DOHH2 (cell line): ENCODE measurements at regions not wholly inside any gene's neighbourhood (a gene's known extent, or its start where the extent isn't known, plus 50 kb on each side); places are given as distances from the start of the nearest gene placed in this dataset.

Experiments used
- H3F3A ChIP-seq: fragments of 200-600 bp; sonication (generic), shearing (Covaris generic); 2 replicates; pipeline ENCODE4 v1.6.0; 2016; ENCODE audit warnings: antibody characterized with exemption, mild to moderate bottlenecking; ENCODE audit not compliant: control insufficient read depth, insufficient read depth
- H3K27ac ChIP-seq: fragments of 200-600 bp; sonication (generic); 2 replicates; pipeline ENCODE4 v1.5.1; 2014; ENCODE audit warnings: low read depth, mild to moderate bottlenecking, low read length, moderate library complexity
- H3K27me3 ChIP-seq: fragments of 200-600 bp; sonication (generic); 2 replicates; pipeline ENCODE4 v1.6.1; 2014; ENCODE audit warnings: mild to moderate bottlenecking, low read length, mixed read lengths; ENCODE audit not compliant: control insufficient read depth
- H3K36me3 ChIP-seq: fragments of 200-600 bp; sonication (generic); 2 replicates; pipeline ENCODE4 v1.6.1; 2014; ENCODE audit warnings: mild to moderate bottlenecking, low read length, moderate library complexity, mixed read lengths; ENCODE audit not compliant: control insufficient read depth
- H3K4me1 ChIP-seq: fragments of 200-600 bp; sonication (generic); 2 replicates; pipeline ENCODE4 v1.6.1; 2014; ENCODE audit warnings: mild to moderate bottlenecking, low read length, mixed read lengths; ENCODE audit not compliant: control insufficient read depth
- H3K4me2 ChIP-seq: fragments of 200-600 bp; sonication (generic); 2 replicates; pipeline ENCODE4 v1.6.0; 2014; ENCODE audit warnings: mild to moderate bottlenecking, low read length, moderate library complexity
- H3K4me3 ChIP-seq: fragments of 200-600 bp; sonication (generic); 2 replicates; pipeline ENCODE4 v1.5.1; 2014; ENCODE audit warnings: mild to moderate bottlenecking, low read length, mixed read lengths
- H3K79me2 ChIP-seq: fragments of 200-600 bp; sonication (generic); 2 replicates; pipeline ENCODE4 v1.6.1; 2014; ENCODE audit warnings: mild to moderate bottlenecking, low read length, mixed read lengths; ENCODE audit not compliant: control insufficient read depth
- H3K9me2 ChIP-seq: fragments of 200-600 bp; sonication (generic); replicated peaks from 2 replicates; pipeline ENCODE4 v1.6.1; 2014; ENCODE audit warnings: mild to moderate bottlenecking, low read length, mixed read lengths; ENCODE audit not compliant: control insufficient read depth
- H3K9me3 ChIP-seq: fragments of 200-600 bp; sonication (generic); 2 replicates; pipeline ENCODE4 v1.6.1; 2014; ENCODE audit warnings: antibody characterized with exemption, low read length, mixed read lengths; ENCODE audit not compliant: control insufficient read depth, insufficient read depth
- H4K20me1 ChIP-seq: fragments of 200-600 bp; sonication (generic); 2 replicates; pipeline ENCODE4 v1.6.0; 2014; ENCODE audit warnings: low read depth, mild to moderate bottlenecking, antibody characterized with exemption, low read length, moderate library complexity; ENCODE audit not compliant: control insufficient read depth, insufficient read depth
- EZH2phosphoT487 ChIP-seq: fragments of 200-600 bp; sonication (generic); IDR thresholded peaks from 2 replicates; pipeline ENCODE4 v1.6.1; 2017; ENCODE audit warnings: borderline replicate concordance, mild to moderate bottlenecking, antibody characterized with exemption, low read length, moderate library complexity, mixed read lengths
- TF ChIP-seq, protein P1 (sequence below): fragments of 200-600 bp; sonication (generic); IDR thresholded peaks from one replicate; pipeline ENCODE4 v1.5.1; 2014; ENCODE audit warnings: antibody characterized with exemption, mild to moderate bottlenecking, low read depth, low read length; ENCODE audit not compliant: poor library complexity, severe bottlenecking

DNA sequence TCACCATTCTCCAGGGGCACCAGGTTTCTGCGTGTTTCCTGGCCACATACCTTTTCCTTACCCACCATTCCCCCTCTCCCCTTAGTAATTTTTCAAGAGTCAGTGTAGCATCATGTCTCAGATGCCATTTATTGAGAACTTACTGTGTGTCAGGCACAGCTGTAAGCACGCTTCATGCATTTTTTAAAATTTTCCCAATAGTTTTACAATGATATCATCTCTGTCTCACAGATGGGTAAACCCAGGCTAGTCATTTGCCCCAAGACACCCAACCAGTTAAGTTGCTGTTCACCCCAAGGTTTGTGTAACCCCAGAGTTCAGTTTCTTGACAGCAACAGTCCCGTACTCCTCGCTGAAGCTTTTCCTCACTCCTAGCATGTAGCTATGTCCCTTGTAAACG lies 56.4 kb upstream of the IRX3 start:
- H3K4me1 ChIP-seq, result no peaks in the 10 kb centered on the region

DNA sequence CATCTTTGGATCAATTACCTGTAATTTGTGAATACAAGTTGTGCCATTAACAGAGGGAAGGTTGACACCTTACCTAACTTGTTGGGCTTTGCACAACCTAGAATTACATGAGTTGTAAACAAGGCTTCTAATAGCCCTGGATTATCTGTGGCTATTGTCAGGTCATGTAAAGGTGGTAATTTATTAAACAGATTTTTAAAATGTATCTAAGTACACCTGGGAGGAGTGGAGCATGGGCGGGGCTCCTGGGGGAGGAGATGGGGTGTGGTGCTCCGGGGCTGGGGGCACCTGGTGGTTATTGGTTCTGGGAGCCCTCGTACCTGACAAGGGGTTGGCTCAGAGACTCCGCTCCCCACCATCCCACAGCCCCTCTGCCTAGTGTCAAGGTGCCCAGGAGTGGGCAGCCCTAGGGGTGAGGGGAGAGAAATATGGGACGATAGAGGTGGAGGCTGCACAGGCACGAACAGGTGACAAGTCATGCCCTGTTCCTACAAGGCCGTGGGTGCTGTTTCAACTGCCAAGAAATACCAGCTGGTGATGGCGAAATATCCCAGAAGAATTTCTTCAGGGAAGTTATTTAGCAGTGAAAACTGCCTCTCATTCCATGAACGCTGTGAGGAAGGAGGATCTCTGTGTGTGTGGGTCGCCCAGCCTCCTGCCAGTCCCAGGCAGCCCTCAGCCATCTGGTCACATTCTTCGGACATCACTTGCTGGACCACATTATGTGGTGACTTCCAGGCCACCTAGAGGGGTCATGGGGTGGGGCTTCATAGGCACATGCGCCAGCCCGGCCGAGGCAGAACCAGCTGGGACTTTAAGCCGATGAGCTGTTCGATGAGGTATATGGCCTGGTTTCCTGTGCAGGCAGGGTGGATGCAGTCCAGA lies 55.5 kb upstream of the IRX3 start:
- no peaks in the 10 kb centered on the region for H3K36me3 ChIP-seq
- no peaks in the 10 kb centered on the region for H3K9me3 ChIP-seq
- H3F3A ChIP-seq, result no peaks in the 10 kb centered on the region
- no peaks in the 10 kb centered on the region for H3K79me2 ChIP-seq
- no peaks in the 10 kb centered on the region for H3K4me1 ChIP-seq
- no peak for TF ChIP-seq EZH2phosphoT487
- TF ChIP-seq, protein P1, sequence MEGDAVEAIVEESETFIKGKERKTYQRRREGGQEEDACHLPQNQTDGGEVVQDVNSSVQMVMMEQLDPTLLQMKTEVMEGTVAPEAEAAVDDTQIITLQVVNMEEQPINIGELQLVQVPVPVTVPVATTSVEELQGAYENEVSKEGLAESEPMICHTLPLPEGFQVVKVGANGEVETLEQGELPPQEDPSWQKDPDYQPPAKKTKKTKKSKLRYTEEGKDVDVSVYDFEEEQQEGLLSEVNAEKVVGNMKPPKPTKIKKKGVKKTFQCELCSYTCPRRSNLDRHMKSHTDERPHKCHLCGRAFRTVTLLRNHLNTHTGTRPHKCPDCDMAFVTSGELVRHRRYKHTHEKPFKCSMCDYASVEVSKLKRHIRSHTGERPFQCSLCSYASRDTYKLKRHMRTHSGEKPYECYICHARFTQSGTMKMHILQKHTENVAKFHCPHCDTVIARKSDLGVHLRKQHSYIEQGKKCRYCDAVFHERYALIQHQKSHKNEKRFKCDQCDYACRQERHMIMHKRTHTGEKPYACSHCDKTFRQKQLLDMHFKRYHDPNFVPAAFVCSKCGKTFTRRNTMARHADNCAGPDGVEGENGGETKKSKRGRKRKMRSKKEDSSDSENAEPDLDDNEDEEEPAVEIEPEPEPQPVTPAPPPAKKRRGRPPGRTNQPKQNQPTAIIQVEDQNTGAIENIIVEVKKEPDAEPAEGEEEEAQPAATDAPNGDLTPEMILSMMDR, result no peak
- no peak overlapping the region for H3K27ac ChIP-seq
- no peak overlapping the region for H3K4me2 ChIP-seq
- no peaks in the 10 kb centered on the region for H3K27me3 ChIP-seq
- no peak overlapping the region for H3K4me3 ChIP-seq
- no peaks in the 10 kb centered on the region for H3K9me2 ChIP-seq
- no peaks in the 10 kb centered on the region for H4K20me1 ChIP-seq

More for the DNA sequence above, 56.4 kb upstream of the IRX3 start:
- H3K27ac ChIP-seq, result no peak overlapping the region
- H4K20me1 ChIP-seq, result no peaks in the 10 kb centered on the region
- no peaks in the 10 kb centered on the region for H3K79me2 ChIP-seq
- no peak overlapping the region for H3K4me3 ChIP-seq
- no peak overlapping the region for H3K4me2 ChIP-seq
- TF ChIP-seq, protein P1, result no peak
- no peak for TF ChIP-seq EZH2phosphoT487
- no peaks in the 10 kb centered on the region for H3K36me3 ChIP-seq
- H3K27me3 ChIP-seq, result no peaks in the 10 kb centered on the region
- no peaks in the 10 kb centered on the region for H3K9me2 ChIP-seq
- no peaks in the 10 kb centered on the region for H3K9me3 ChIP-seq
- no peaks in the 10 kb centered on the region for H3F3A ChIP-seq

DNA sequence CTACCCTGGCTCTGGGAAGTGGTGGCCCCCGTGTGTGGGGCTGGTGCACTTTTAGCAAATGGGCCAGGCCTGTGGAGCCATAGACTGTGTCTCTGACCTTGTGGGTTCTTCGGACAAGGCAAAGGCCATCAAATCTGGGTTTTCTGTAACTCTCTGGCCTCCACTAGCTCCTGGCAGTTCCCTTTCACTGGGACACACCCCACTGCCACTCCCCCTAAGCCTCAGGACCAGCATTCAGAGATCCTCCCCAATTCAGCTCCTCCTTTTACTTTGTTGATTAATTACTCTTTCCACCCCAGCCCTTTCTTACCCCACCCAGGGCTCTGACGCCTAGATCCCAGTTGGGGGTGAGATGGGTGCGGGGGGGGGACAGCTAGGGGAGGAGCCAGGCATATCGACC lies 53.9 kb upstream of the IRX3 start:
- TF ChIP-seq, protein P1, result no peak
- TF ChIP-seq EZH2phosphoT487, result no peak
- H3K4me2 ChIP-seq, result no peak overlapping the region
- H3K79me2 ChIP-seq, result no peaks in the 10 kb centered on the region
- no peaks in the 10 kb centered on the region for H3K9me2 ChIP-seq
- H3K27me3 ChIP-seq, result no peaks in the 10 kb centered on the region
- no peaks in the 10 kb centered on the region for H4K20me1 ChIP-seq
- H3F3A ChIP-seq, result no peaks in the 10 kb centered on the region
- no peak overlapping the region for H3K27ac ChIP-seq
- no peaks in the 10 kb centered on the region for H3K4me1 ChIP-seq
- no peak overlapping the region for H3K4me3 ChIP-seq
- H3K9me3 ChIP-seq, result no peaks in the 10 kb centered on the region
- no peaks in the 10 kb centered on the region for H3K36me3 ChIP-seq
